ENCODE measurements at regions not wholly inside any gene's neighbourhood (a gene's known extent, or its start where the extent isn't known, plus 50 kb on each side); places are given as distances from the start of the nearest gene placed in this dataset.

GRCh38 chr16:65994291-65994690 is 372.2 kb upstream of the CDH5 start:
- no peaks in the 10 kb centered on the region for H4K20me1 ChIP-seq (ENCODE audit: insufficient read depth)
- no peak overlapping the region for H3K27ac ChIP-seq
- H3K4me2 ChIP-seq: no peak overlapping the region
- no peaks in the 10 kb centered on the region for H3K4me1 ChIP-seq (ENCODE audit: low read depth, poor library complexity, severe bottlenecking)
- TF ChIP-seq CTCF (conservative IDR thresholded peaks at IDR 0.05; ENCODE audit: low read depth, low read length): no peak
- no peak overlapping the region for H3K9ac ChIP-seq
- no peaks in the 10 kb centered on the region for H3K79me2 ChIP-seq (ENCODE audit: insufficient read depth, low read depth)
- H3K27me3 ChIP-seq (ENCODE audit: insufficient read depth, low read depth): no peaks in the 10 kb centered on the region
- no peaks in the 10 kb centered on the region for H3K36me3 ChIP-seq (ENCODE audit: insufficient read depth)
- no peak overlapping the region for H2AFZ ChIP-seq (ENCODE audit: low read depth)
- H3K4me3 ChIP-seq (IDR thresholded peaks at IDR 0.05; ENCODE audit: insufficient read depth, low read depth, low read length): no peak overlapping the region

GRCh38 chr16:65991149-65991701 is 375.3 kb upstream of the CDH5 start:
- no peak for TF ChIP-seq CTCF (conservative IDR thresholded peaks at IDR 0.05; ENCODE audit: low read depth, low read length)
- no peaks in the 10 kb centered on the region for H3K36me3 ChIP-seq (ENCODE audit: insufficient read depth)

DNA sequence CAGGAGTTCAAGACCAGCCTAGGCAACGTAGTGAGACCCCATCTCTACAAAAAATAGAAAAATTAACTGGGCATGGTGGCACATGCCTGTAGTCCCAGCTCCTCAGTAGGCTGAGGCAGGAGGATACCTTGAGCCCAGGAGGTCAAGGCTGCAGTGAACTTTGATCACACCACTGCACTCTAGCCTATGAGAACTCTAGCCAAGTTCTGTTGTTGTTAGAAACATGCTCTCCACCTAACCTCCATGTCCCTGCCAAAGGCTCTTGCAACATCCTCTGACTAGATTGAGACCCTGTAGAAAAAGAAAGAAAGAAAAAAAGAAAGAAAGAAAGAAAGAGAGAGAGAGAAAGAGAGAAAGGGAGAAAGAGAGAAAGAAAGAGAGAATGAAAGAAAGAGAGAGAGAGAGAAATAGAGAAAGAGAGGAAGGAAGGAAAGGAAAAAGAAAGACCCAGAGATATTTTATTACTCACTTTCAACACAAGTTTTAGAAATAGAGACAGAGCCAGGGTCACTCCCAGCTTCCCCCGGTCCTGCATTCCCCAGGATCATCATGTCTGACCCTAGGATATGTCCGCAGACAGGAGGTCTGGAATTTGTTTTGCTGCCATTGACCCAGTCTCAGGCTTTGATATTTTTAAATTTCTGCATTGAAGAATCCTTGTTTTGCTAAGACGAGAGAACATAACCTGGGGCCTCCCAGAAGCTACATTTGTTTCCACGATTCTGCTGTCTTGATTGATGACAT is 376.5 kb upstream of the CDH5 start:
- H3K4me3 ChIP-seq (IDR thresholded peaks at IDR 0.05; ENCODE audit: insufficient read depth, low read depth, low read length): no peak overlapping the region
- no peak overlapping the region for H3K9ac ChIP-seq
- no peaks in the 10 kb centered on the region for H4K20me1 ChIP-seq (ENCODE audit: insufficient read depth)
- no peak overlapping the region for H3K4me2 ChIP-seq
- H3K79me2 ChIP-seq (ENCODE audit: insufficient read depth, low read depth): no peaks in the 10 kb centered on the region
- no peaks in the 10 kb centered on the region for H3K36me3 ChIP-seq (ENCODE audit: insufficient read depth)
- H3K4me1 ChIP-seq (ENCODE audit: low read depth, poor library complexity, severe bottlenecking): no peaks in the 10 kb centered on the region
- no peaks in the 10 kb centered on the region for H3K27me3 ChIP-seq (ENCODE audit: insufficient read depth, low read depth)
- H2AFZ ChIP-seq (ENCODE audit: low read depth): no peak overlapping the region
- TF ChIP-seq CTCF (conservative IDR thresholded peaks at IDR 0.05; ENCODE audit: low read depth, low read length): no peak
- no peak overlapping the region for H3K27ac ChIP-seq

More at GRCh38 chr16:65991149-65991701, 375.3 kb upstream of the CDH5 start:
- Histone ChIP-seq H2AFZ (ENCODE audit: low read depth) (no peak overlapping the region), H3K4me2 (no peak overlapping the region), H3K4me3 (IDR thresholded peaks at IDR 0.05; ENCODE audit: insufficient read depth, low read depth, low read length) (no peak overlapping the region), H4K20me1 (ENCODE audit: insufficient read depth) (no peaks in the 10 kb centered on the region), H3K27me3 (ENCODE audit: insufficient read depth, low read depth) (no peaks in the 10 kb centered on the region), H3K9ac (no peak overlapping the region), H3K4me1 (ENCODE audit: low read depth, poor library complexity, severe bottlenecking) (no peaks in the 10 kb centered on the region), H3K27ac (no peak overlapping the region), H3K79me2 (ENCODE audit: insufficient read depth, low read depth) (no peaks in the 10 kb centered on the region)

DNA sequence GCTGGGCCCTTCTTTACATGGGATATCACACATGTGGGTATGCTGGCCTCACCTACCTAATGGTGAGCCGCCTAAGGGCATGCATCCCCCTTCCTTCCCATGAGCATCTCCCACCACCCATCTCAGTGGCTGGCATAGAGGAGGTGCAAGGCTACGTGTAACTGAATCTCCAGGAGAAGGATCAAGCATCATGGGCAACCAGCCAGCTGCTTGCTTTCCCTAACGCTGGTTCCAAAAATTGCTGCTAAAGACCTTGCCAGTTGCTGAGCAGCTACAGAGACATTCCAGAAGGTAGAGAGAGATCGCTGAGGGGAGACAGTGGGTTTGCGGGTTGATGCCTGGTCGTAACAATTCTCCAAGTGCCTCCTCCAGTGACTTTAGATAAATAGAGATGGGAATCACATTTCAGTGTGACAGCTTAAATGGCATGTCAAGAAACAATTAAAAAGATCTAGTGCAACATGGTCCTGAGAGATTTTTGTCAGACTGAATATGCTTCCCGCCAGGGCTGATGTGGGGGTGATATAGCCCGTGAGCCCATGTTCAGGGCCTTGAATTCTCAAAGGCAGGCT is 378.4 kb upstream of the CDH5 start:
- no peaks in the 10 kb centered on the region for H3K36me3 ChIP-seq (ENCODE audit: insufficient read depth)
- no peak overlapping the region for H3K9ac ChIP-seq
- H3K4me3 ChIP-seq (IDR thresholded peaks at IDR 0.05; ENCODE audit: insufficient read depth, low read depth, low read length): no peak overlapping the region
- no peaks in the 10 kb centered on the region for H3K4me1 ChIP-seq (ENCODE audit: low read depth, poor library complexity, severe bottlenecking)
- H3K4me2 ChIP-seq: no peak overlapping the region
- H3K79me2 ChIP-seq (ENCODE audit: insufficient read depth, low read depth): no peaks in the 10 kb centered on the region
- no peak for TF ChIP-seq CTCF (conservative IDR thresholded peaks at IDR 0.05; ENCODE audit: low read depth, low read length)
- H3K27me3 ChIP-seq (ENCODE audit: insufficient read depth, low read depth): no peaks in the 10 kb centered on the region
- H3K27ac ChIP-seq: no peak overlapping the region
- no peaks in the 10 kb centered on the region for H4K20me1 ChIP-seq (ENCODE audit: insufficient read depth)
- no peak overlapping the region for H2AFZ ChIP-seq (ENCODE audit: low read depth)
